WTC11 (cell line): ENCODE measurements at regions not wholly inside any gene's neighbourhood (a gene's known extent, or its start where the extent isn't known, plus 50 kb on each side); places are given as distances from the start of the nearest gene placed in this dataset.

ENCODE experiments used
- ATAC-seq: fragments of 200-7000 bp; cut with Tn5 transposase; 2 replicates; pipeline ENCODE4 v1.10.0; 2021; ENCODE audit warnings: mild to moderate bottlenecking, moderate library complexity
- CTCF ChIA-PET: fragments of 300-600 bp; sonication (Branson Sonifier 250); formaldehyde crosslinking; loops from one replicate; lab custom pipeline; 2021; ENCODE audit warnings: antibody characterized with exemption; lab: Charles Lee
- POLR2A ChIA-PET: fragments of 350-600 bp; sonication (Branson Sonifier 250); formaldehyde crosslinking; loops from one replicate; lab custom pipeline; 2021; ENCODE audit warnings: antibody characterized with exemption; lab: Charles Lee
- DNase-seq: peaks from one replicate; pipeline ENCODE4 v3.0.0; 2021; ENCODE audit warnings: low spot score
- H3K27ac Mint-ChIP-seq: 2 replicates; pipeline ENCODE4 v1.8.0; 2021; ENCODE audit warnings: mixed read lengths
- H3K27me3 Mint-ChIP-seq: 2 replicates; pipeline ENCODE4 v1.8.0; 2021; ENCODE audit warnings: low read depth, mild to moderate bottlenecking, moderate library complexity, mixed read lengths
- H3K36me3 Mint-ChIP-seq: 2 replicates; pipeline ENCODE4 v1.8.0; 2021; ENCODE audit warnings: mixed read lengths
- H3K4me1 Mint-ChIP-seq: 2 replicates; pipeline ENCODE4 v1.8.0; 2022; ENCODE audit warnings: mixed read lengths
- H3K4me3 Mint-ChIP-seq: 2 replicates; pipeline ENCODE4 v1.8.0; 2021; ENCODE audit warnings: mild to moderate bottlenecking, moderate library complexity, mixed read lengths
- H3K9me3 Mint-ChIP-seq: 2 replicates; pipeline ENCODE4 v1.8.0; 2021; ENCODE audit warnings: mixed read lengths
- ETV6 ChIP-seq: sonication (generic); formaldehyde crosslinking; IDR thresholded peaks from 2 replicates; pipeline ENCODE4 v1.8.1; 2022; ENCODE audit warnings: mild to moderate bottlenecking, missing genetic modification reagents
- FOXP1 ChIP-seq: sonication (generic); formaldehyde crosslinking; IDR thresholded peaks from 2 replicates; pipeline ENCODE4 v1.8.0; 2022; ENCODE audit warnings: missing genetic modification reagents, mild to moderate bottlenecking, moderate library complexity, borderline replicate concordance
- HMGA2 ChIP-seq: fragments of 250-450 bp; sonication (Bioruptor Pico); IDR thresholded peaks from 2 replicates; pipeline ENCODE4 v1.4.0; 2021; ENCODE audit warnings: mild to moderate bottlenecking, moderate library complexity
- NR3C1 ChIP-seq: sonication (generic); formaldehyde crosslinking; conservative IDR thresholded peaks from 2 replicates; pipeline ENCODE4 v1.8.1; 2023; ENCODE audit warnings: low read depth, mild to moderate bottlenecking, missing genetic modification reagents
- OVOL2 ChIP-seq: fragments of 250-450 bp; sonication (Bioruptor Pico); IDR thresholded peaks from 2 replicates; pipeline ENCODE4 v1.9.0; 2021; ENCODE audit warnings: mild to moderate bottlenecking, borderline replicate concordance
- PRRX2 ChIP-seq: fragments of 250-450 bp; sonication (Bioruptor Pico); IDR thresholded peaks from 2 replicates; pipeline ENCODE4 v1.8.0; 2021; ENCODE audit warnings: mild to moderate bottlenecking
- RORB ChIP-seq: fragments of 250-450 bp; sonication (Bioruptor Pico); IDR thresholded peaks from 2 replicates; pipeline ENCODE4 v1.9.0; 2021; ENCODE audit warnings: mild to moderate bottlenecking
- TP53 ChIP-seq: sonication (generic); formaldehyde crosslinking; IDR thresholded peaks from 2 replicates; pipeline ENCODE4 v1.8.1; 2023; ENCODE audit warnings: mild to moderate bottlenecking, missing genetic modification reagents
- ZNF416 ChIP-seq: fragments of 250-450 bp; sonication (Bioruptor Pico); IDR thresholded peaks from 2 replicates; pipeline ENCODE4 v1.9.0; 2021; ENCODE audit warnings: mild to moderate bottlenecking, inconsistent platforms
- TF ChIP-seq, protein P1 (sequence below): sonication (generic); formaldehyde crosslinking; IDR thresholded peaks from 2 replicates; pipeline ENCODE4 v1.8.0; 2022; ENCODE audit warnings: mild to moderate bottlenecking, missing genetic modification reagents
- TF ChIP-seq, protein P2 (sequence below): fragments of 200-600 bp; IDR thresholded peaks from 2 replicates; pipeline ENCODE4 v1.8.0; 2022; ENCODE audit warnings: antibody characterized with exemption
- TF ChIP-seq, protein P3 (sequence below): sonication (generic); formaldehyde crosslinking; IDR thresholded peaks from 2 replicates; pipeline ENCODE4 v1.8.0; 2022; ENCODE audit warnings: mild to moderate bottlenecking, missing genetic modification reagents
- TF ChIP-seq, protein P4 (sequence below): fragments of 250-450 bp; sonication (Bioruptor Pico); IDR thresholded peaks from 2 replicates; pipeline ENCODE4 v1.9.0; 2021; ENCODE audit warnings: mild to moderate bottlenecking, borderline replicate concordance
- TF ChIP-seq, protein P5 (sequence below): sonication (generic); formaldehyde crosslinking; IDR thresholded peaks from 2 replicates; pipeline ENCODE4 v1.8.1; 2023; ENCODE audit warnings: mild to moderate bottlenecking, missing genetic modification reagents
- TF ChIP-seq, protein P6 (sequence below): sonication (generic); formaldehyde crosslinking; IDR thresholded peaks from 2 replicates; pipeline ENCODE4 v1.8.1; 2022; ENCODE audit warnings: mild to moderate bottlenecking, moderate library complexity, missing genetic modification reagents
- TF ChIP-seq, protein P7 (sequence below): sonication (generic); formaldehyde crosslinking; IDR thresholded peaks from 2 replicates; pipeline ENCODE4 v1.8.0; 2022; ENCODE audit warnings: missing genetic modification reagents

DNA sequence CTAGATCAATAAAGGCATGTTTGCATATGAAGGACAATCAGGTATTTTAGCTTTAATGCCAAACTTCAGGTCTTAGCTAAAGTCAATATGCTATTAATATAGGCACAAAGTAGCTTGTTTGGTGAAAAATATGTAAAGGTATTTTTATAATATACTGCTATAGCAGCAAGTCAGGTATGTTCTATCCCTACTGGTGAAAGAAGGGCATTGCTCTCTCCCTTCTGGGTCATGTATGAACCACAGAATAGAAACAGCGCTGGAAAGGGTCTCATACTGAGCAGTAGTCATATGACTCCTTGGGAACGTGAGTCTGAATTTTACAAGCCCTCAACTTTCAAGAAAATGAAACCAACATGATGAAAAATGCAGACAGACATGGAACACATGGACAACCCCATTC is 314.6 kb downstream of the GRIN2B start (continued):
- TF ChIP-seq TP53 (CRISPR knock-in tag) (no peak), OVOL2 (CRISPR knock-in tag) (no peak), PRRX2 (CRISPR knock-in tag) (no peak)
- TF ChIP-seq, protein P1, sequence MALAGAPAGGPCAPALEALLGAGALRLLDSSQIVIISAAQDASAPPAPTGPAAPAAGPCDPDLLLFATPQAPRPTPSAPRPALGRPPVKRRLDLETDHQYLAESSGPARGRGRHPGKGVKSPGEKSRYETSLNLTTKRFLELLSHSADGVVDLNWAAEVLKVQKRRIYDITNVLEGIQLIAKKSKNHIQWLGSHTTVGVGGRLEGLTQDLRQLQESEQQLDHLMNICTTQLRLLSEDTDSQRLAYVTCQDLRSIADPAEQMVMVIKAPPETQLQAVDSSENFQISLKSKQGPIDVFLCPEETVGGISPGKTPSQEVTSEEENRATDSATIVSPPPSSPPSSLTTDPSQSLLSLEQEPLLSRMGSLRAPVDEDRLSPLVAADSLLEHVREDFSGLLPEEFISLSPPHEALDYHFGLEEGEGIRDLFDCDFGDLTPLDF (CRISPR knock-in tag): no peak

DNA sequence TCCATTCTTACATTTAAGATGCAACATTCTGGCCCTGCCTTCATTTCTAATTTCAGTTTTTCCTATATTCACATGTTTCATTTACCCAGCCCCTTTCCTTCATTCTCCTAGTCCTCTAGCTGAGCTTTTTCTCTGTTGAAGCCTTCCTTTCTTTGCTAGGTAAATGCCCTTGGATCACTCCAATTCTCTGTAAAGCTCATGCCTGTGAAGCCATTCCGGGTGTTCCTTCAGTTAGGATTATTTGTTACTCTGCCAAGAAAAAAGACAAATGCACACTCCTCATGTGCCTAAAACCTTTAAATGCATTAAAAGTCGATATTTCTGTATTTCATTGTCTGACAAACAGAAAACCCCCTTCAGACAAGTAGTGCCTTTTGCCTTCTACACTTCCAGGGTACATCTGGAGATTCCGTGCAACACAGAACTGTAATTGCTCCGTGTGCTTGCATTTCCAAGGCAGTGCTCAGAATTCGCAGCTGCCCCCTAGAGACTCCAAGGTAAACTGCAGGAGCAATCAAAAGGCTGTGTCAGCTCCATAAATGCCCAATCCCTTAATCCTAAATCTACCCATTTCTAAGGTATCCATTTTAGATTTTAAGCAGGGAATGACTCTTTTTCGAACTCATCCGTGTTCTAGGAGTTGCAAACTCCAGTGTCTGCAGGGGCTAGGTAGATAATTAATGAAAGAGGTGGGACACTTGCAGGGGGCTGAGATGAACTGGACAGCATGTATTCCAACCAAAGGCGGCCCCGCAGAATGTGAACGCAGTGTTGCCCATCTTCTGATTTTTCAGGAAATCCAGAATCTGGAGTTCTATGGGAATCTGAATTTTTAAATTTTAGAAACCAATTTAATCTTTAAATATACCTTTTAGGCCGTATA is 320.2 kb downstream of the GRIN2B start:
- Mint-ChIP-seq H3K9me3 (no peaks in the 10 kb centered on the region), H3K4me1 (peaks cover 6% of the 10 kb centered on the region; the same call in 1 of the 2 replicates), H3K27ac (no peak overlapping the region), H3K27me3 (peaks cover 3% of the 10 kb centered on the region; the same call in 1 of the 2 replicates), H3K36me3 (no peaks in the 10 kb centered on the region), H3K4me3 (no peak overlapping the region)
- POLR2A ChIA-PET: no interaction called here
- ATAC-seq (peak; percentile 98), DNase-seq (peak; percentile 62)
- CTCF ChIA-PET: interaction anchor here (0.7 to 2.6 kb wide), 20 partner anchors 8 to 405 kb away, joined by 3 to 21 read pairs (median 4); partner anchors contain the start of gene GRIN2B
- TF ChIP-seq, protein P2, sequence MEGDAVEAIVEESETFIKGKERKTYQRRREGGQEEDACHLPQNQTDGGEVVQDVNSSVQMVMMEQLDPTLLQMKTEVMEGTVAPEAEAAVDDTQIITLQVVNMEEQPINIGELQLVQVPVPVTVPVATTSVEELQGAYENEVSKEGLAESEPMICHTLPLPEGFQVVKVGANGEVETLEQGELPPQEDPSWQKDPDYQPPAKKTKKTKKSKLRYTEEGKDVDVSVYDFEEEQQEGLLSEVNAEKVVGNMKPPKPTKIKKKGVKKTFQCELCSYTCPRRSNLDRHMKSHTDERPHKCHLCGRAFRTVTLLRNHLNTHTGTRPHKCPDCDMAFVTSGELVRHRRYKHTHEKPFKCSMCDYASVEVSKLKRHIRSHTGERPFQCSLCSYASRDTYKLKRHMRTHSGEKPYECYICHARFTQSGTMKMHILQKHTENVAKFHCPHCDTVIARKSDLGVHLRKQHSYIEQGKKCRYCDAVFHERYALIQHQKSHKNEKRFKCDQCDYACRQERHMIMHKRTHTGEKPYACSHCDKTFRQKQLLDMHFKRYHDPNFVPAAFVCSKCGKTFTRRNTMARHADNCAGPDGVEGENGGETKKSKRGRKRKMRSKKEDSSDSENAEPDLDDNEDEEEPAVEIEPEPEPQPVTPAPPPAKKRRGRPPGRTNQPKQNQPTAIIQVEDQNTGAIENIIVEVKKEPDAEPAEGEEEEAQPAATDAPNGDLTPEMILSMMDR: peak; percentile 81
- no peak for TF ChIP-seq HMGA2 (CRISPR knock-in tag)

DNA sequence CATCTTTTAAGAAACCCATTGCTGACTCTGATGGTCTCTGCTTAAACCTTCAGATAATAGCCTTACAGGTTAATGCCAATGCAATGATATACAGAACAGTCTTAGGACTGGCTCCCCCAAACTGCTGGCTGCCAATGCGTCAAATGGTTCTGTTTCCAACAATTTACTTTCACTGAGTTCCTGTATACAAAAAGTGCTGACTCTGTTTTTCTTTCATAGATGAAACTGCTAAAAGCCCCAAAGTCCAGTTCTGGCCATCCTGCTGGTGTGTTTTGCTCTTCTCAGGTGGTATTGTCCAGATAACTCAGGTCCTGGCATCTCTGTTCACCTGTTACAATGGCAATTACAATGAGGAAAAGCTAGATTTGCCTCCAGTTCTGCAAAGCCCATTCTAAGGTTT is 326.9 kb downstream of the GRIN2B start:
- H3K4me1 Mint-ChIP-seq: no peaks in the 10 kb centered on the region
- ChIA-PET CTCF (no interaction called here), POLR2A (no interaction called here)
- no peak for ATAC-seq
- no peak overlapping the region for H3K4me3 Mint-ChIP-seq
- no peak for DNase-seq
- H3K27ac Mint-ChIP-seq: no peak overlapping the region
- no peaks in the 10 kb centered on the region for H3K27me3 Mint-ChIP-seq
- H3K9me3 Mint-ChIP-seq: no peaks in the 10 kb centered on the region
- H3K36me3 Mint-ChIP-seq: no peaks in the 10 kb centered on the region
- no peak for TF ChIP-seq RORB
- TF ChIP-seq, protein P3, sequence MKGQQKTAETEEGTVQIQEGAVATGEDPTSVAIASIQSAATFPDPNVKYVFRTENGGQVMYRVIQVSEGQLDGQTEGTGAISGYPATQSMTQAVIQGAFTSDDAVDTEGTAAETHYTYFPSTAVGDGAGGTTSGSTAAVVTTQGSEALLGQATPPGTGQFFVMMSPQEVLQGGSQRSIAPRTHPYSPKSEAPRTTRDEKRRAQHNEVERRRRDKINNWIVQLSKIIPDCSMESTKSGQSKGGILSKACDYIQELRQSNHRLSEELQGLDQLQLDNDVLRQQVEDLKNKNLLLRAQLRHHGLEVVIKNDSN: no peak
- no peak for TF ChIP-seq ETV6 (CRISPR knock-in tag)
- TF ChIP-seq, protein P4, sequence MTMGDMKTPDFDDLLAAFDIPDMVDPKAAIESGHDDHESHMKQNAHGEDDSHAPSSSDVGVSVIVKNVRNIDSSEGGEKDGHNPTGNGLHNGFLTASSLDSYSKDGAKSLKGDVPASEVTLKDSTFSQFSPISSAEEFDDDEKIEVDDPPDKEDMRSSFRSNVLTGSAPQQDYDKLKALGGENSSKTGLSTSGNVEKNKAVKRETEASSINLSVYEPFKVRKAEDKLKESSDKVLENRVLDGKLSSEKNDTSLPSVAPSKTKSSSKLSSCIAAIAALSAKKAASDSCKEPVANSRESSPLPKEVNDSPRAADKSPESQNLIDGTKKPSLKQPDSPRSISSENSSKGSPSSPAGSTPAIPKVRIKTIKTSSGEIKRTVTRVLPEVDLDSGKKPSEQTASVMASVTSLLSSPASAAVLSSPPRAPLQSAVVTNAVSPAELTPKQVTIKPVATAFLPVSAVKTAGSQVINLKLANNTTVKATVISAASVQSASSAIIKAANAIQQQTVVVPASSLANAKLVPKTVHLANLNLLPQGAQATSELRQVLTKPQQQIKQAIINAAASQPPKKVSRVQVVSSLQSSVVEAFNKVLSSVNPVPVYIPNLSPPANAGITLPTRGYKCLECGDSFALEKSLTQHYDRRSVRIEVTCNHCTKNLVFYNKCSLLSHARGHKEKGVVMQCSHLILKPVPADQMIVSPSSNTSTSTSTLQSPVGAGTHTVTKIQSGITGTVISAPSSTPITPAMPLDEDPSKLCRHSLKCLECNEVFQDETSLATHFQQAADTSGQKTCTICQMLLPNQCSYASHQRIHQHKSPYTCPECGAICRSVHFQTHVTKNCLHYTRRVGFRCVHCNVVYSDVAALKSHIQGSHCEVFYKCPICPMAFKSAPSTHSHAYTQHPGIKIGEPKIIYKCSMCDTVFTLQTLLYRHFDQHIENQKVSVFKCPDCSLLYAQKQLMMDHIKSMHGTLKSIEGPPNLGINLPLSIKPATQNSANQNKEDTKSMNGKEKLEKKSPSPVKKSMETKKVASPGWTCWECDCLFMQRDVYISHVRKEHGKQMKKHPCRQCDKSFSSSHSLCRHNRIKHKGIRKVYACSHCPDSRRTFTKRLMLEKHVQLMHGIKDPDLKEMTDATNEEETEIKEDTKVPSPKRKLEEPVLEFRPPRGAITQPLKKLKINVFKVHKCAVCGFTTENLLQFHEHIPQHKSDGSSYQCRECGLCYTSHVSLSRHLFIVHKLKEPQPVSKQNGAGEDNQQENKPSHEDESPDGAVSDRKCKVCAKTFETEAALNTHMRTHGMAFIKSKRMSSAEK (CRISPR knock-in tag): no peak
- no peak for TF ChIP-seq NR3C1 (CRISPR knock-in tag)
- TF ChIP-seq, protein P5, sequence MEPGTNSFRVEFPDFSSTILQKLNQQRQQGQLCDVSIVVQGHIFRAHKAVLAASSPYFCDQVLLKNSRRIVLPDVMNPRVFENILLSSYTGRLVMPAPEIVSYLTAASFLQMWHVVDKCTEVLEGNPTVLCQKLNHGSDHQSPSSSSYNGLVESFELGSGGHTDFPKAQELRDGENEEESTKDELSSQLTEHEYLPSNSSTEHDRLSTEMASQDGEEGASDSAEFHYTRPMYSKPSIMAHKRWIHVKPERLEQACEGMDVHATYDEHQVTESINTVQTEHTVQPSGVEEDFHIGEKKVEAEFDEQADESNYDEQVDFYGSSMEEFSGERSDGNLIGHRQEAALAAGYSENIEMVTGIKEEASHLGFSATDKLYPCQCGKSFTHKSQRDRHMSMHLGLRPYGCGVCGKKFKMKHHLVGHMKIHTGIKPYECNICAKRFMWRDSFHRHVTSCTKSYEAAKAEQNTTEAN: no peak
- TF ChIP-seq FOXP1: no peak
- no peak for TF ChIP-seq HMGA2 (CRISPR knock-in tag)
- TF ChIP-seq, protein P6, sequence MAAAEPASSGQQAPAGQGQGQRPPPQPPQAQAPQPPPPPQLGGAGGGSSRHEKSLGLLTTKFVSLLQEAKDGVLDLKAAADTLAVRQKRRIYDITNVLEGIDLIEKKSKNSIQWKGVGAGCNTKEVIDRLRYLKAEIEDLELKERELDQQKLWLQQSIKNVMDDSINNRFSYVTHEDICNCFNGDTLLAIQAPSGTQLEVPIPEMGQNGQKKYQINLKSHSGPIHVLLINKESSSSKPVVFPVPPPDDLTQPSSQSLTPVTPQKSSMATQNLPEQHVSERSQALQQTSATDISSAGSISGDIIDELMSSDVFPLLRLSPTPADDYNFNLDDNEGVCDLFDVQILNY: no peak
- no peak for TF ChIP-seq ZNF416 (CRISPR knock-in tag)
- TF ChIP-seq, protein P7, sequence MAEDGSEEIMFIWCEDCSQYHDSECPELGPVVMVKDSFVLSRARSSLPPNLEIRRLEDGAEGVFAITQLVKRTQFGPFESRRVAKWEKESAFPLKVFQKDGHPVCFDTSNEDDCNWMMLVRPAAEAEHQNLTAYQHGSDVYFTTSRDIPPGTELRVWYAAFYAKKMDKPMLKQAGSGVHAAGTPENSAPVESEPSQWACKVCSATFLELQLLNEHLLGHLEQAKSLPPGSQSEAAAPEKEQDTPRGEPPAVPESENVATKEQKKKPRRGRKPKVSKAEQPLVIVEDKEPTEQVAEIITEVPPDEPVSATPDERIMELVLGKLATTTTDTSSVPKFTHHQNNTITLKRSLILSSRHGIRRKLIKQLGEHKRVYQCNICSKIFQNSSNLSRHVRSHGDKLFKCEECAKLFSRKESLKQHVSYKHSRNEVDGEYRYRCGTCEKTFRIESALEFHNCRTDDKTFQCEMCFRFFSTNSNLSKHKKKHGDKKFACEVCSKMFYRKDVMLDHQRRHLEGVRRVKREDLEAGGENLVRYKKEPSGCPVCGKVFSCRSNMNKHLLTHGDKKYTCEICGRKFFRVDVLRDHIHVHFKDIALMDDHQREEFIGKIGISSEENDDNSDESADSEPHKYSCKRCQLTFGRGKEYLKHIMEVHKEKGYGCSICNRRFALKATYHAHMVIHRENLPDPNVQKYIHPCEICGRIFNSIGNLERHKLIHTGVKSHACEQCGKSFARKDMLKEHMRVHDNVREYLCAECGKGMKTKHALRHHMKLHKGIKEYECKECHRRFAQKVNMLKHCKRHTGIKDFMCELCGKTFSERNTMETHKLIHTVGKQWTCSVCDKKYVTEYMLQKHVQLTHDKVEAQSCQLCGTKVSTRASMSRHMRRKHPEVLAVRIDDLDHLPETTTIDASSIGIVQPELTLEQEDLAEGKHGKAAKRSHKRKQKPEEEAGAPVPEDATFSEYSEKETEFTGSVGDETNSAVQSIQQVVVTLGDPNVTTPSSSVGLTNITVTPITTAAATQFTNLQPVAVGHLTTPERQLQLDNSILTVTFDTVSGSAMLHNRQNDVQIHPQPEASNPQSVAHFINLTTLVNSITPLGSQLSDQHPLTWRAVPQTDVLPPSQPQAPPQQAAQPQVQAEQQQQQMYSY (CRISPR knock-in tag): no peak
